Ovary (tissue), 3 donors: ENCODE measurements at regions not wholly inside any gene's neighbourhood (a gene's known extent, or its start where the extent isn't known, plus 50 kb on each side); places are given as distances from the start of the nearest gene placed in this dataset.

Experiments used
- EP300 ChIP-seq: sonication (generic); formaldehyde crosslinking; IDR thresholded peaks from one replicate; pipeline ENCODE4 v1.6.1; 2017; ENCODE audit warnings: antibody characterized with exemption
- POLR2A ChIP-seq: fragments of 450-650 bp; IDR thresholded peaks from one replicate; pipeline ENCODE4 v1.6.1; 2017; ENCODE audit warnings: antibody characterized with exemption, mild to moderate bottlenecking, moderate library complexity
- TF ChIP-seq, protein P1 (sequence below), 3 donors: fragments of 450-650 bp in 2 of 3; fragments of 200-600 bp in 1 of 3; IDR thresholded peaks; one replicate each; pipeline versions ENCODE4 v1.5.1 to v1.8.0; 2016 to 2022; ENCODE audit warnings: antibody characterized with exemption in 3 of 3, mild to moderate bottlenecking in 1 of 3
- donor health status: DM: no; HTN: no; CAD: no.

DNA sequence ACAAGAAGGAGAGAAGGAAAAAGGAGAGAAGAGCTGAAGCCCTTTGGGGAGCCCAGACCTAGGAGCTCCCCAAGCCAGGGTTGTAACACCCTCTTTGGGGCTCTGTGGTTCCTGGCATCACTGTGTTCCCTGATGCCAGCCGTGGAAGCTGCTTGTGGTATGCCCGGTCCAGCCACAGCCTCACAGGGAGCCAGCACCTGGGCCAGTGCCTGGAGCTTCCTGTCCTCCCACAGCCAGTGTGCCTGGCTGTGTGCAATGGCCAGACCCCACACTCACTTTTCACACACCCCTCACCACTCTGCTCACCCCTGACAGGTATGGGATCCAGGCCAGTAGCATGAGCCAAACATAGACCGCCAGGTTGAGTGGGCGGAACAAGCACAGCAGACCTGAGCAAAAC, 834.7 kb downstream of the FLRT2 start:
- TF ChIP-seq, protein P1, sequence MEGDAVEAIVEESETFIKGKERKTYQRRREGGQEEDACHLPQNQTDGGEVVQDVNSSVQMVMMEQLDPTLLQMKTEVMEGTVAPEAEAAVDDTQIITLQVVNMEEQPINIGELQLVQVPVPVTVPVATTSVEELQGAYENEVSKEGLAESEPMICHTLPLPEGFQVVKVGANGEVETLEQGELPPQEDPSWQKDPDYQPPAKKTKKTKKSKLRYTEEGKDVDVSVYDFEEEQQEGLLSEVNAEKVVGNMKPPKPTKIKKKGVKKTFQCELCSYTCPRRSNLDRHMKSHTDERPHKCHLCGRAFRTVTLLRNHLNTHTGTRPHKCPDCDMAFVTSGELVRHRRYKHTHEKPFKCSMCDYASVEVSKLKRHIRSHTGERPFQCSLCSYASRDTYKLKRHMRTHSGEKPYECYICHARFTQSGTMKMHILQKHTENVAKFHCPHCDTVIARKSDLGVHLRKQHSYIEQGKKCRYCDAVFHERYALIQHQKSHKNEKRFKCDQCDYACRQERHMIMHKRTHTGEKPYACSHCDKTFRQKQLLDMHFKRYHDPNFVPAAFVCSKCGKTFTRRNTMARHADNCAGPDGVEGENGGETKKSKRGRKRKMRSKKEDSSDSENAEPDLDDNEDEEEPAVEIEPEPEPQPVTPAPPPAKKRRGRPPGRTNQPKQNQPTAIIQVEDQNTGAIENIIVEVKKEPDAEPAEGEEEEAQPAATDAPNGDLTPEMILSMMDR (IDR thresholded peaks at IDR 0.05): no peak
- TF ChIP-seq POLR2A: no peak
- TF ChIP-seq EP300: no peak
